ENCODE measurements at regions not wholly inside any gene's neighbourhood (a gene's known extent, or its start where the extent isn't known, plus 50 kb on each side); places are given as distances from the start of the nearest gene placed in this dataset.

- Histone ChIP-seq H3K9ac (ENCODE audit: low read length) (no peak overlapping the region), H3K4me2 (ENCODE audit: low read length) (no peak overlapping the region), H3K9me3 (ENCODE audit: insufficient read depth, low read length) (0 out of 2 replicates have a peak, but pooled peaks cover 6% of the 10 kb centered on the region), H3K79me2 (ENCODE audit: low read length) (no peaks in the 10 kb centered on the region), H2AFZ (ENCODE audit: low read depth, low read length) (no peak overlapping the region), H3K4me1 (ENCODE audit: low read length) (no peaks in the 10 kb centered on the region), H3K27me3 (ENCODE audit: low read depth, low read length) (no peaks in the 10 kb centered on the region), H3K36me3 (replicated peaks; ENCODE audit: low read depth, low read length) (no peaks in the 10 kb centered on the region), H3K27ac (ENCODE audit: low read length) (no peak overlapping the region), H4K20me1 (ENCODE audit: insufficient read depth, low read length) (no peaks in the 10 kb centered on the region), H3K4me3 (ENCODE audit: low read length) (no peak overlapping the region)
- TF ChIP-seq EZH2phosphoT487 (IDR thresholded peaks at IDR 0.05; ENCODE audit: low read depth) (no peak), CTCF (IDR thresholded peaks at IDR 0.05; ENCODE audit: low read depth, low read length) (no peak)
Measured at GRCh38 chr4:124874172-124874450, 161.6 kb upstream of the ANKRD50 start.

GRCh38 chr4:124873361-124874171 is 161.0 kb upstream of the ANKRD50 start:
- H4K20me1 ChIP-seq (ENCODE audit: insufficient read depth, low read length), result no peaks in the 10 kb centered on the region
- no peaks in the 10 kb centered on the region for H3K79me2 ChIP-seq (ENCODE audit: low read length)
- TF ChIP-seq EZH2phosphoT487 (IDR thresholded peaks at IDR 0.05; ENCODE audit: low read depth) (no peak), CTCF (IDR thresholded peaks at IDR 0.05; ENCODE audit: low read depth, low read length) (no peak)

GRCh38 chr4:124872659-124873058 is 160.1 kb upstream of the ANKRD50 start:
- H3K36me3 ChIP-seq (replicated peaks; ENCODE audit: low read depth, low read length), result no peaks in the 10 kb centered on the region
- H3K4me1 ChIP-seq (ENCODE audit: low read length), result no peaks in the 10 kb centered on the region
- H3K4me3 ChIP-seq (ENCODE audit: low read length), result no peak overlapping the region
- H3K27me3 ChIP-seq (ENCODE audit: low read depth, low read length), result no peaks in the 10 kb centered on the region
- 0 out of 2 replicates have a peak, but pooled peaks cover 6% of the 10 kb centered on the region for H3K9me3 ChIP-seq (ENCODE audit: insufficient read depth, low read length)
- no peaks in the 10 kb centered on the region for H3K79me2 ChIP-seq (ENCODE audit: low read length)
- H4K20me1 ChIP-seq (ENCODE audit: insufficient read depth, low read length), result no peaks in the 10 kb centered on the region
- no peak for TF ChIP-seq EZH2phosphoT487 (IDR thresholded peaks at IDR 0.05; ENCODE audit: low read depth)
- no peak for TF ChIP-seq CTCF (IDR thresholded peaks at IDR 0.05; ENCODE audit: low read depth, low read length)
- H3K9ac ChIP-seq (ENCODE audit: low read length), result no peak overlapping the region
- H3K4me2 ChIP-seq (ENCODE audit: low read length), result no peak overlapping the region
- H3K27ac ChIP-seq (ENCODE audit: low read length), result no peak overlapping the region
- no peak overlapping the region for H2AFZ ChIP-seq (ENCODE audit: low read depth, low read length)

More at GRCh38 chr4:124873361-124874171, 161.0 kb upstream of the ANKRD50 start:
- Histone ChIP-seq H3K4me3 (ENCODE audit: low read length) (no peak overlapping the region), H3K36me3 (replicated peaks; ENCODE audit: low read depth, low read length) (no peaks in the 10 kb centered on the region), H3K27me3 (ENCODE audit: low read depth, low read length) (no peaks in the 10 kb centered on the region), H3K4me1 (ENCODE audit: low read length) (no peaks in the 10 kb centered on the region), H2AFZ (ENCODE audit: low read depth, low read length) (no peak overlapping the region), H3K9ac (ENCODE audit: low read length) (no peak overlapping the region), H3K9me3 (ENCODE audit: insufficient read depth, low read length) (0 out of 2 replicates have a peak, but pooled peaks cover 6% of the 10 kb centered on the region), H3K4me2 (ENCODE audit: low read length) (no peak overlapping the region), H3K27ac (ENCODE audit: low read length) (no peak overlapping the region)

GRCh38 chr4:124869961-124870495 is 157.5 kb upstream of the ANKRD50 start:
- Histone ChIP-seq H3K36me3 (replicated peaks; ENCODE audit: low read depth, low read length) (no peaks in the 10 kb centered on the region), H3K4me3 (ENCODE audit: low read length) (no peak overlapping the region), H2AFZ (ENCODE audit: low read depth, low read length) (0 out of 2 replicates have a peak overlapping the region, but pooled peaks have one; percentile 60), H3K79me2 (ENCODE audit: low read length) (no peaks in the 10 kb centered on the region), H3K9ac (ENCODE audit: low read length) (no peak overlapping the region), H3K9me3 (ENCODE audit: insufficient read depth, low read length) (no peaks in the 10 kb centered on the region), H4K20me1 (ENCODE audit: insufficient read depth, low read length) (no peaks in the 10 kb centered on the region), H3K27ac (ENCODE audit: low read length) (no peak overlapping the region), H3K4me1 (ENCODE audit: low read length) (no peaks in the 10 kb centered on the region), H3K4me2 (ENCODE audit: low read length) (no peak overlapping the region), H3K27me3 (ENCODE audit: low read depth, low read length) (no peaks in the 10 kb centered on the region)
- no peak for TF ChIP-seq EZH2phosphoT487 (IDR thresholded peaks at IDR 0.05; ENCODE audit: low read depth)
- TF ChIP-seq CTCF (IDR thresholded peaks at IDR 0.05; ENCODE audit: low read depth, low read length), result no peak

All from OCI-LY3 (cell line).